HuH-7.5 (cell line): ENCODE measurements at regions not wholly inside any gene's neighbourhood (a gene's known extent, or its start where the extent isn't known, plus 50 kb on each side); places are given as distances from the start of the nearest gene placed in this dataset.
"Not testable (repeated sequence)": the region's sequence is repeated elsewhere in the genome, so short reads cannot be mapped to it uniquely, and the experiment has no call there.

Source experiments
- DNase-seq: peaks from one replicate; pipeline ENCODE4 v3.0.0; 2011; ENCODE audit warnings: low spot score

- no peak for DNase-seq
Observed at GRCh38 chr2:234558642-234559041, 61.8 kb upstream of the ARL4C start.

GRCh38 chr2:234556848-234557573 lies 60.1 kb upstream of the ARL4C start:
- DNase-seq = no peak

- DNase-seq = no peak
Observed at GRCh38 chr2:234555616-234556249, 58.9 kb upstream of the ARL4C start.

GRCh38 chr2:234555161-234555560 lies 58.3 kb upstream of the ARL4C start:
- no peak for DNase-seq

GRCh38 chr2:234553223-234553622 lies 56.3 kb upstream of the ARL4C start:
- DNase-seq = not testable (repeated sequence)

- peak; percentile 71 for DNase-seq
Observed at GRCh38 chr2:234550511-234551107, 53.7 kb upstream of the ARL4C start.

- DNase-seq = no peak
Observed at GRCh38 chr2:234550056-234550455, 53.2 kb upstream of the ARL4C start.

GRCh38 chr2:234548695-234549420 lies 52.0 kb upstream of the ARL4C start:
- no peak for DNase-seq

GRCh38 chr2:234546770-234547169 lies 49.9 kb upstream of the ARL4C start:
- DNase-seq = no peak
